CD14-positive monocyte (primary cell): ENCODE measurements at regions not wholly inside any gene's neighbourhood (a gene's known extent, or its start where the extent isn't known, plus 50 kb on each side); places are given as distances from the start of the nearest gene placed in this dataset.

Source experiments
- DNase-seq, 3 donors: peaks; one replicate each; pipeline ENCODE4 v3.0.0-alpha.2; 2011 to 2022
- H2AFZ ChIP-seq: 2 replicates; pipeline ENCODE4 v1.6.0; 2012; ENCODE audit warnings: mild to moderate bottlenecking, low read depth, low read length, inconsistent platforms; ENCODE audit not compliant: insufficient read depth, poor library complexity, severe bottlenecking
- H3K27ac ChIP-seq, 2 donors: 1 replicate in 1 of 2; 2 replicates in 1 of 2; pipeline ENCODE4 v1.5.1; 2012 to 2013; ENCODE audit warnings: low read length in 2 of 2, control low read depth in 1 of 2, inconsistent platforms in 1 of 2, low read depth in 1 of 2, mild to moderate bottlenecking in 1 of 2
- H3K27me3 ChIP-seq, 2 donors: one replicate each; pipeline versions ENCODE4 v1.6.0 to v1.6.1; 2011 to 2013; ENCODE audit warnings: low read length in 2 of 2; ENCODE audit not compliant: control insufficient read depth in 2 of 2, insufficient read depth in 2 of 2
- H3K36me3 ChIP-seq, 2 donors: replicated peaks in 1 of 2; 1 replicate in 1 of 2; 2 replicates in 1 of 2; pipeline versions ENCODE4 v1.5.1 to v1.6.1; 2012 to 2013; ENCODE audit warnings: low read length in 2 of 2, control low read depth in 1 of 2, inconsistent platforms in 1 of 2, mild to moderate bottlenecking in 1 of 2; ENCODE audit not compliant: insufficient read depth in 2 of 2, control insufficient read depth in 1 of 2
- H3K4me1 ChIP-seq, 2 donors: 1 replicate in 1 of 2; 2 replicates in 1 of 2; pipeline versions ENCODE4 v1.5.1 to v1.6.1; 2012 to 2013; ENCODE audit warnings: low read length in 2 of 2, control low read depth in 1 of 2, inconsistent platforms in 1 of 2, mild to moderate bottlenecking in 1 of 2, moderate library complexity in 1 of 2; ENCODE audit not compliant: insufficient read depth in 2 of 2, control insufficient read depth in 1 of 2
- H3K4me2 ChIP-seq: replicated peaks from 2 replicates; pipeline ENCODE3; 2012; ENCODE audit warnings: low read length, moderate library complexity, mild to moderate bottlenecking; ENCODE audit not compliant: poor library complexity, severe bottlenecking; ENCODE audit errors: extremely low read depth
- H3K4me3 ChIP-seq, 3 experiments: fragments of 200-600 bp in 1 of 3; sonication (generic) in 1 of 3; replicated peaks in 1 of 3; 1 replicate in 2 of 3; 2 replicates in 1 of 3; pipeline ENCODE4 v1.5.1; 2011 to 2013; ENCODE audit warnings: low read length in 3 of 3, mild to moderate bottlenecking in 3 of 3, control low read depth in 2 of 3, low read depth in 2 of 3, inconsistent platforms in 1 of 3, moderate library complexity in 1 of 3
- H3K79me2 ChIP-seq: 2 replicates; pipeline ENCODE4 v1.6.0; 2012; ENCODE audit warnings: mild to moderate bottlenecking, control low read depth, inconsistent platforms, low read length, moderate library complexity; ENCODE audit not compliant: insufficient read depth
- H3K9ac ChIP-seq: 2 replicates; pipeline ENCODE4 v1.6.0; 2017; ENCODE audit warnings: low read length, mild to moderate bottlenecking; ENCODE audit not compliant: insufficient read depth, poor library complexity, severe bottlenecking
- H3K9me3 ChIP-seq, 2 donors: replicated peaks in 1 of 2; 1 replicate in 1 of 2; 2 replicates in 1 of 2; pipeline versions ENCODE4 v1.5.1 to v1.6.1; 2012 to 2013; ENCODE audit warnings: low read length in 2 of 2, control low read depth in 1 of 2; ENCODE audit not compliant: control insufficient read depth in 1 of 2, insufficient read depth in 1 of 2
- H4K20me1 ChIP-seq: 2 replicates; pipeline ENCODE4 v1.6.0; 2012; ENCODE audit warnings: mild to moderate bottlenecking, low read length, control low read depth, moderate library complexity; ENCODE audit not compliant: insufficient read depth
- H3K27ac Mint-ChIP-seq, 7 donors: one replicate each; pipeline ENCODE4 v1.8.0; 2020; ENCODE audit warnings: mild to moderate bottlenecking in 7 of 7, mixed read lengths in 7 of 7, moderate library complexity in 6 of 7, inconsistent platforms in 2 of 7
- H3K27me3 Mint-ChIP-seq, 3 donors: one replicate each; pipeline ENCODE4 v1.8.0; 2021 to 2022; ENCODE audit warnings: low read depth in 3 of 3, mild to moderate bottlenecking in 3 of 3, mixed read lengths in 3 of 3, moderate library complexity in 3 of 3, inconsistent platforms in 1 of 3
- H3K36me3 Mint-ChIP-seq, 2 donors: one replicate each; pipeline ENCODE4 v1.8.0; 2020; ENCODE audit warnings: mixed read lengths in 2 of 2, inconsistent platforms in 1 of 2, mild to moderate bottlenecking in 1 of 2
- H3K4me1 Mint-ChIP-seq: one replicate; pipeline ENCODE4 v1.8.0; 2020; ENCODE audit warnings: mild to moderate bottlenecking, mixed read lengths
- H3K4me3 Mint-ChIP-seq, 2 donors: one replicate each; pipeline ENCODE4 v1.8.0; 2020; ENCODE audit warnings: mild to moderate bottlenecking in 2 of 2, mixed read lengths in 2 of 2, moderate library complexity in 1 of 2
- H3K9me3 Mint-ChIP-seq, 7 donors: one replicate each; pipeline ENCODE4 v1.8.0; 2020 to 2022; ENCODE audit warnings: mixed read lengths in 7 of 7, mild to moderate bottlenecking in 6 of 7, moderate library complexity in 6 of 7, inconsistent platforms in 2 of 7
- WGBS: methylation state at CpG from one replicate; pipeline ENCODE4 v1.1.5; 2013; ENCODE audit warnings: missing lambda C conversion rate; ENCODE audit not compliant: insufficient coverage; 5-methylcytosine and 5-hydroxymethylcytosine counted together
- intact Hi-C, 2 donors: fragments of 100-400 bp; cut with micrococcal nuclease; formaldehyde crosslinking; loops; one replicate each; pipeline versions ENCODE4 v1.15.0 to v1.15.1; 2023
- TF ChIP-seq, protein P1 (sequence below): fragments of 200-600 bp; IDR thresholded peaks from one replicate; pipeline ENCODE4 v1.8.0; 2022; ENCODE audit warnings: antibody characterized with exemption, mild to moderate bottlenecking

GRCh38 chr4:29453303-29453820 is 1266.8 kb upstream of the PCDH7 start:
- H3K27me3 ChIP-seq = no peaks in the 10 kb centered on the region
- Mint-ChIP-seq H3K4me1 (no peaks in the 10 kb centered on the region), H3K4me3 (no peak overlapping the region), H3K27me3 (peaks cover 0 to 2% (median 0%) of the 10 kb centered on the region in 3 donors), H3K9me3 (peaks cover 0 to 8% (median 3%) of the 10 kb centered on the region in 7 donors), H3K36me3 (no peaks in the 10 kb centered on the region), H3K27ac (no peak overlapping the region)
- intact Hi-C loops = no loop called here
- no peaks in the 10 kb centered on the region for H3K36me3 ChIP-seq
- no peak for DNase-seq
- H3K27ac ChIP-seq = no peak overlapping the region
- no peaks in the 10 kb centered on the region for H4K20me1 ChIP-seq
- no peak overlapping the region for H3K4me3 ChIP-seq
- WGBS = 83% methylated on average over 1 of the region's 5 CpGs
- H3K79me2 ChIP-seq = no peaks in the 10 kb centered on the region
- H3K4me1 ChIP-seq = no peaks in the 10 kb centered on the region
- no peak overlapping the region for H3K9ac ChIP-seq
- H2AFZ ChIP-seq = no peak overlapping the region
- peaks cover 0 to 6% of the 10 kb centered on the region in 2 donors for H3K9me3 ChIP-seq
- no peak overlapping the region for H3K4me2 ChIP-seq
- TF ChIP-seq, protein P1, sequence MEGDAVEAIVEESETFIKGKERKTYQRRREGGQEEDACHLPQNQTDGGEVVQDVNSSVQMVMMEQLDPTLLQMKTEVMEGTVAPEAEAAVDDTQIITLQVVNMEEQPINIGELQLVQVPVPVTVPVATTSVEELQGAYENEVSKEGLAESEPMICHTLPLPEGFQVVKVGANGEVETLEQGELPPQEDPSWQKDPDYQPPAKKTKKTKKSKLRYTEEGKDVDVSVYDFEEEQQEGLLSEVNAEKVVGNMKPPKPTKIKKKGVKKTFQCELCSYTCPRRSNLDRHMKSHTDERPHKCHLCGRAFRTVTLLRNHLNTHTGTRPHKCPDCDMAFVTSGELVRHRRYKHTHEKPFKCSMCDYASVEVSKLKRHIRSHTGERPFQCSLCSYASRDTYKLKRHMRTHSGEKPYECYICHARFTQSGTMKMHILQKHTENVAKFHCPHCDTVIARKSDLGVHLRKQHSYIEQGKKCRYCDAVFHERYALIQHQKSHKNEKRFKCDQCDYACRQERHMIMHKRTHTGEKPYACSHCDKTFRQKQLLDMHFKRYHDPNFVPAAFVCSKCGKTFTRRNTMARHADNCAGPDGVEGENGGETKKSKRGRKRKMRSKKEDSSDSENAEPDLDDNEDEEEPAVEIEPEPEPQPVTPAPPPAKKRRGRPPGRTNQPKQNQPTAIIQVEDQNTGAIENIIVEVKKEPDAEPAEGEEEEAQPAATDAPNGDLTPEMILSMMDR = no peak

GRCh38 chr4:29459926-29460325 is 1260.2 kb upstream of the PCDH7 start:
- no peaks in the 10 kb centered on the region for H4K20me1 ChIP-seq
- Mint-ChIP-seq H3K27me3 (no peaks in the 10 kb centered on the region), H3K36me3 (no peaks in the 10 kb centered on the region), H3K4me3 (no peak overlapping the region), H3K4me1 (no peaks in the 10 kb centered on the region), H3K27ac (no peak overlapping the region), H3K9me3 (peaks cover 0 to 13% (median 9%) of the 10 kb centered on the region in 7 donors)
- no peak overlapping the region for H3K4me3 ChIP-seq
- H3K4me2 ChIP-seq = no peak overlapping the region
- no peak overlapping the region for H3K9ac ChIP-seq
- H3K36me3 ChIP-seq = no peaks in the 10 kb centered on the region
- H3K9me3 ChIP-seq = peaks cover 0 to 11% of the 10 kb centered on the region in 2 donors
- no peaks in the 10 kb centered on the region for H3K27me3 ChIP-seq
- TF ChIP-seq, protein P1 = no peak
- intact Hi-C loops = no loop called here
- no peak overlapping the region for H3K27ac ChIP-seq
- 100% methylated on average over 1 of the region's 3 CpGs for WGBS
- no peak for DNase-seq
- no peaks in the 10 kb centered on the region for H3K79me2 ChIP-seq
- H2AFZ ChIP-seq = no peak overlapping the region
- no peaks in the 10 kb centered on the region for H3K4me1 ChIP-seq
